GM21526 (cell line): ENCODE measurements at regions not wholly inside any gene's neighbourhood (a gene's known extent, or its start where the extent isn't known, plus 50 kb on each side); places are given as distances from the start of the nearest gene placed in this dataset.
"Not testable (repeated sequence)": the region's sequence is repeated elsewhere in the genome, so short reads cannot be mapped to it uniquely, and the experiment has no call there.

Experiments used
- ATAC-seq: cut with Tn5 transposase; IDR thresholded peaks from one replicate; pipeline ENCODE4 v1.9.1; 2021; ENCODE audit warnings: moderate library complexity; ENCODE audit not compliant: unreplicated experiment, low FRiP score

GRCh38 chr10:34058845-34059614 lies 724.6 kb upstream of the NRP1 start:
- ATAC-seq, result no peak

- ATAC-seq, result not testable (repeated sequence)
Measured at GRCh38 chr10:34055410-34055985, 721.0 kb upstream of the NRP1 start.

- ATAC-seq, result no peak
Measured at GRCh38 chr10:34049887-34050286, 715.4 kb upstream of the NRP1 start.

GRCh38 chr10:34049469-34049868 lies 715.0 kb upstream of the NRP1 start:
- no peak for ATAC-seq

GRCh38 chr10:34047389-34047788 lies 712.9 kb upstream of the NRP1 start:
- no peak for ATAC-seq

- no peak for ATAC-seq
Measured at GRCh38 chr10:34046506-34047034, 712.1 kb upstream of the NRP1 start.

GRCh38 chr10:34045571-34046190 lies 711.2 kb upstream of the NRP1 start:
- no peak for ATAC-seq

- no peak for ATAC-seq
Measured at GRCh38 chr10:34041871-34042270, 707.4 kb upstream of the NRP1 start.

- no peak for ATAC-seq
Measured at GRCh38 chr10:34037499-34037898, 703.0 kb upstream of the NRP1 start.

GRCh38 chr10:34035241-34035790 lies 700.8 kb upstream of the NRP1 start:
- ATAC-seq, result not testable (repeated sequence)

- ATAC-seq, result no peak
Measured at GRCh38 chr10:34033078-34033477, 698.6 kb upstream of the NRP1 start.

GRCh38 chr10:34032564-34032963 lies 698.1 kb upstream of the NRP1 start:
- no peak for ATAC-seq

- no peak for ATAC-seq
Measured at GRCh38 chr10:34031400-34031799, 696.9 kb upstream of the NRP1 start.

GRCh38 chr10:34029455-34029854 lies 695.0 kb upstream of the NRP1 start:
- no peak for ATAC-seq

GRCh38 chr10:34028936-34029335 lies 694.5 kb upstream of the NRP1 start:
- ATAC-seq, result no peak

GRCh38 chr10:34024693-34025425 lies 690.4 kb upstream of the NRP1 start:
- ATAC-seq, result no peak

- ATAC-seq, result no peak
Measured at GRCh38 chr10:34024282-34024681, 689.8 kb upstream of the NRP1 start.

GRCh38 chr10:34022195-34022594 lies 687.7 kb upstream of the NRP1 start:
- ATAC-seq, result no peak

GRCh38 chr10:34018784-34019183 lies 684.3 kb upstream of the NRP1 start:
- ATAC-seq, result no peak

- no peak for ATAC-seq
Measured at GRCh38 chr10:34018129-34018528, 683.7 kb upstream of the NRP1 start.

GRCh38 chr10:34017281-34017680 lies 682.8 kb upstream of the NRP1 start:
- ATAC-seq, result no peak
